GM18873 (cell line): ENCODE measurements at regions not wholly inside any gene's neighbourhood (a gene's known extent, or its start where the extent isn't known, plus 50 kb on each side); places are given as distances from the start of the nearest gene placed in this dataset.

ENCODE experiments used
- ATAC-seq: cut with Tn5 transposase; IDR thresholded peaks from one replicate; pipeline ENCODE4 v1.9.1; 2021; ENCODE audit warnings: mild to moderate bottlenecking, moderate library complexity, moderate number of reproducible peaks; ENCODE audit not compliant: unreplicated experiment, low FRiP score

GRCh38 chr13:34207872-34208271 is 389.9 kb downstream of the RFC3 start:
- ATAC-seq, result no peak

DNA sequence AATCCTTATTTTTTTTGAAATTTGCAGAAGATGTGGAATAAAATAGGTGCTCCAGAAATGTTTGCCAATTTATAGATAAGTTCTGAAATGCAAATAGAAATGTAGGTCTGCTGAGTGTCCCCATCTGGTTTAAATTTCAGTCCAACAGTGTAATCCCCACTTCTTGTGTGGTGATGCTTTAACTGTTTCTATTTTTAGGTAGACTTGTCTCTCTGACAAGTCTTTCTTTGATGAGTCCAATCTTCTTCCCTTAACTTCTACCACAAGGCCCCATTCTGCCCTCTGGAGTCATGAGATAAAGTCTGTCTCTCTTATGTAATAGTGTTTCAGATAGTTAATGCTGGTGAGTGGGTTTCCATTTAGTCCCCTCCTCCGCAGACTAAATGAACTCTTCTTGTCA is 390.4 kb downstream of the RFC3 start:
- ATAC-seq, result no peak

DNA sequence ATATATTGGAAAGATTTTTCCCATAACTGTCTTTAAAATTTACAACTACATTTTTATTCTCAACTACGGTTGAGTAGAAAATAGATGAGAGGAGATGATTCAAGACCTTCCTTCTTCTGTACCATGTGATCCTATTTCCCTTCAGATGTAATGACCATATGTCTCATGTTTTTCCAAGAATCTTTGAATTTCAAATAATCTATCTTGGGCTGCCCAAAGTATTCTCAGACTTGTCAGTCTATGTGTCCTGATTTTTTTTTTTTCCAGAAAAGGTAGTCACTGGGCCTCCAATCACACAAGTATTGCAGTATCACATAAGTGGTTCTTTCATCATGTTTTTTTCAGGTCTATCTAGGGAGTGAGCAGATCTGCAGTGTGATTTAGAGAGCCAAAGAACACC is 392.4 kb downstream of the RFC3 start:
- ATAC-seq, result no peak

GRCh38 chr13:34214686-34215085 is 396.7 kb downstream of the RFC3 start:
- ATAC-seq, result no peak

- ATAC-seq, result no peak
Measured at GRCh38 chr13:34216256-34216655, 398.3 kb downstream of the RFC3 start.

DNA sequence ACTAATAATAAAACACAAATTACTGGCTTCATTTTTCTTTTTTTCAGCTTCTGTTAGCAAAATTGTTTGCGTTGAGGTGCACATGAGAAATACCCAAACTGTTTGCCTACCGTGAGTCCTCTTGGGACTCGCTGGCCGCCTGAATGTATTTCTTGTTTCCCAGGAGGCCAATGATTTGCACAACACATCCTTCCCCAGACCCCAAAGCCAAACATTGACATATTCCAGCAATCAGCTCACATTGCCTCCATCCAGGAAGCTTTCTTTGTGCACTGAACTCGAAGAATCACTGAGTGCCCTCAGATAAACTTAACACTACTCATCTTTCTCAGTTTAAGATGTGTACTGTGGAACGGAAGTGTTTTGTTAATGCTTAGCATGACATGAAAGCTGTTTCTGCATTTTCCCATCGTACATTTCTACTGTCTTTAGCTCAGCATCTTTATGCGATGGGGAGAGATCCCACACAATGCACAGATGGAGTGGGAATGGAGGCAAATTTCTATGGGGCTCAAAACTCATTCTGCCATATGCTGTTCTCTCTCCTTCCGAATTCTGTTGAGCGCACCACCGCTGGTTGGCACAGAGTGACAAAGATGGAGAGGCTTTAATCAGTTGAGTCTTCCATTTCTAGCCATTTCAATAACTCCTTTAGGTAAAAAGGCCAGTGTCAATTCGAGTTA is 399.5 kb downstream of the RFC3 start:
- ATAC-seq, result no peak

GRCh38 chr13:34223984-34224383 is 406.0 kb downstream of the RFC3 start:
- no peak for ATAC-seq

DNA sequence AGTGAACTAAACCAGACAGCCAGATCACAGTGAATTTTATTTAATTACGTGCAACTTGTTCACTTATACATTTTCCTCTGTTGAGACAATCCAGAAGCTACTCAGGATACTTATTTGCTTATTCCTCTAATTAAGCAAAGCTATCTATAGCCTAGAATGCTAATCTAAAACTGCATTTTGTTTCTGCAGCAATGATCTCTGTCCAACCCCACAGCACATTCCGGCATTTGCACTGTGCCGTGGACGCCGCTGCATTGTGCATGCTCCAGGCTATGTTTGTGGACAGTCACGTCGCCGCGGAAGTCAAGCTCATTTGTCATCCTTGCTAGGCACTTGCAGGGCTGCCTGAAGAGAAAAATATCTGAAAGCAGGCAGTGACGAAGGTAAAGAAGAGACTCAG is 406.9 kb downstream of the RFC3 start:
- no peak for ATAC-seq

GRCh38 chr13:34230271-34230670 is 412.3 kb downstream of the RFC3 start:
- no peak for ATAC-seq

DNA sequence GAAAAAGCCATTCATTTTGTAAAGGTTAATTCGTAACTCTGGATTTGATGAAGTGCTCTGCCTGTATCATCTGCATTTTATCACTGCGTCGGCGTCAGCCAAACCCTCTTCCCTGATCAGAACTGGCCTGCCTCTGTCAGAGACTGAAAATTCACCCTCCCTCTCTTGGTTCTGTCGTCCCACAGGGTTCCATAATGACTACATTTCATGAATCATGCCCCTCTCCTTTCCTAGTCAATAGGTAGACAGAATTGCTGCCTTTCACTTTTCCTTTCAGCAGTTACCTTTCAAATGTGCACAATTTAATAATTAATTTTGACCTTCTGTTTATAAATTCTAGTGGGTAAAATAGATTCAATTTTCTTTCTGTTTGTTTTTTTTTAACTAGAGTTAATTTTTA is 423.4 kb downstream of the RFC3 start:
- no peak for ATAC-seq

DNA sequence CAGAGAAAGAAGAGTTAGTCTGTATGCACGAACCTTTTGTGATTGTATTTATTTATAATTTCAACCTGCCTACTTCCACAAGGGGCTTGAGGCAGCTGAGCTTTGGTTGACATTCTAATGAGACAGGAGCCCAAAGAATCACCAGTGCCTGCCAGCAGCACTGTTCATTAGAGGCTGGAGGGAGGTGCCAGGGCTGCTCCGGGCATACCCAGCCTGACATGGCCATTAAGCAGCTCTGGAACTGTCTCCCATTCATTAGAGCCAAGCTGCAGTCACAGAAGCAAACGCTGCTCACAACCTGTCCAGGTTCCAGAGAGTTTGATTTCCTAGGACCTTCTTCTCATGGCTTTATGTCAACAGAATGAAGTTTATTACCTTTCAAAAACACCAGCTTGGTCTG is 425.5 kb downstream of the RFC3 start:
- no peak for ATAC-seq

GRCh38 chr13:34246511-34246910 is 428.6 kb downstream of the RFC3 start:
- ATAC-seq, result no peak

DNA sequence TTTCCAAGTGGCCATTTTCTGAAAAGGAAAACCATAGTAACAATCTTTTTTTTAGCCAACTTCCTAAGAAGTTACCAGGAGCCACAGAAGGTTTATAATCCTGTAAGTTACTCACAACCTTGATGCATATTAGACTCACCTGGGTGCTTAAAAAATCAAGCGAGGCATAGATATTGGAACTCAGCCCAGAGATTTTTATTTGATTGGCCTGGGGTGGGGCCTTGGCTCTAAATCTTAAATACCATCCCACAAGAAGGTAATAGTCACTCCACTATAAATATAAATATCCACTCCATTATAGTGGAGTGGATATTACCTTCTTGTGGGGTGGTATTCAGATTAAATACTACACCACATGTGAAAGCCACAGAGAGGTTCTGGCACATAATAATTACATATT is 429.6 kb downstream of the RFC3 start:
- ATAC-seq, result no peak

- ATAC-seq, result no peak
Measured at GRCh38 chr13:34249546-34250039, 431.6 kb downstream of the RFC3 start.

DNA sequence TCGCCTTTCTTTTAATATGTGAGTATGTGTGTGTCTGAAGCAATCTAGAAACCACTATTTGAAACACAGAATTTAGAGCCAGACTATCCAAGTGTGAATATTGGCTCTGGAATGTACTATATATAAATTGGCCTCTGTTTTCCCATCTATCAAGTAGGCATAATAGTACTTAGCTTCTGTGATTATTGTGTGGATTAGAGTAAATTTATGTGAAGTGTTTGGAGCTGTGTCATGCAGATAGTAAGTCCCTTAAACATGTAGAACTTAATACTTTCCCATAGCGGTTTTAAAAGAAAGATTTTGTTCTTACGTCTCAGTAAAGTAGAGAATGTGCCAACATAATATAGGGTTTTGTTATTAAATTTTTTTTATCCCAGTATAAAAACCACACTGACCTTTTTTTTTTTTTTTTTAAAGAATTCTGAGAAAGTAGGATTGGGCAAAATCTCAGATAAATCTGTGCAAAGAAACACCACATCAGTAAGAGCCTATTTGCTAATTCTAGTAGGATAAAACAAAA is 432.3 kb downstream of the RFC3 start:
- no peak for ATAC-seq

GRCh38 chr13:34254366-34254765 is 436.4 kb downstream of the RFC3 start:
- ATAC-seq, result no peak

GRCh38 chr13:34255711-34256110 is 437.8 kb downstream of the RFC3 start:
- ATAC-seq, result no peak

DNA sequence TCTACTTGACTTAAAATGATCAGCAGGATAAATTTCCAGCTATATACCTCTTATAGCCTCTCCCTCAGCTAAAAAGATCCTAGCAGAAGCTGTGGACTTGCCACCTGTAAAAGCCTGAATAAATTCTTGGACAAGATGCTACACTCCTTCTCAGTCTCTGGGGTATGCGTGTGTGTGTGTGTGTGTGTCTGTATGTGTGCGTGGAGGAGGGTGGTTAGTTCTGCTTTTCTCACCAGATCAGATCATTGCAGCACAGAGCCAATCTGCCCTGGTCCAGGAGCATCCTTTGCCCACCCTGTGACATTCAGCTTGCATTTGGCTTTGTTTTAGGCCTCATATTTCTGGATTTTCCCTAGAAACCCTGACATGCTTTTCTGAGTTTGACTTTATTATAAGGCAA is 438.3 kb downstream of the RFC3 start:
- no peak for ATAC-seq

DNA sequence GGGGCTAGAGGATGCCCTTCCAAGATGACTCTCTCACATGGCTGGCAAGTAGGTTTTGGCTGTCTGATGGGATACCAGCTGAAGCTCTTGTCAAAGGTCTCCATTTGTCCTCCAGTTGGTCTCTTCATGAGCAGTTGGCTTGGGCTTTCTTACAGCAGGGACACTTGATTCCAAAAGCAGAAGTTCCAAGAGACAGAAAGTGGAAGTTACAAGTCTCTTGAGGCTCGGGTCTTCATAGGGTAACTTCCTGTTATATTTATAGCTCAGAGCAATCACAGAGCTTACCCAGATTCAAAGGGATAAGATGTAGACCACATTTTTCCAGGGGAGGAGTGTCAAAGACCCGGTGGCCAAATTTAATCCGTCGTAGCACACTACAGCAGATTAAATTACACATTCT is 440.0 kb downstream of the RFC3 start:
- ATAC-seq, result no peak

GRCh38 chr13:34258646-34259386 is 440.9 kb downstream of the RFC3 start:
- ATAC-seq, result no peak

- ATAC-seq, result no peak
Measured at GRCh38 chr13:34263681-34264080, 445.7 kb downstream of the RFC3 start.
